ENCODE measurements at regions not wholly inside any gene's neighbourhood (a gene's known extent, or its start where the extent isn't known, plus 50 kb on each side); places are given as distances from the start of the nearest gene placed in this dataset.

GRCh38 chr6:120468486-120468885, 865.8 kb downstream of the TBC1D32 start:
- no peak for TF ChIP-seq CTCF (IDR thresholded peaks at IDR 0.05)
- no peak for TF ChIP-seq POLR2A (IDR thresholded peaks at IDR 0.05)

All from Peyer's patch (tissue), 4 donors.